Osteocyte (in vitro differentiated cells): ENCODE measurements at regions not wholly inside any gene's neighbourhood (a gene's known extent, or its start where the extent isn't known, plus 50 kb on each side); places are given as distances from the start of the nearest gene placed in this dataset.

Experiments
- DNase-seq: peaks from one replicate; pipeline ENCODE4 v3.0.0; 2021; ENCODE audit warnings: mixed read lengths; ENCODE audit not compliant: unreplicated experiment; ENCODE audit errors: extremely low spot score
- H3K27ac Mint-ChIP-seq: one replicate; pipeline ENCODE4 v1.8.0; 2021; ENCODE audit warnings: mild to moderate bottlenecking, mixed read lengths; ENCODE audit not compliant: unreplicated experiment
- H3K27me3 Mint-ChIP-seq: one replicate; pipeline ENCODE4 v1.8.0; 2021; ENCODE audit warnings: mixed read lengths; ENCODE audit not compliant: unreplicated experiment
- H3K36me3 Mint-ChIP-seq: one replicate; pipeline ENCODE4 v1.8.0; 2021; ENCODE audit warnings: mixed read lengths; ENCODE audit not compliant: unreplicated experiment
- H3K4me1 Mint-ChIP-seq: one replicate; pipeline ENCODE4 v1.8.0; 2021; ENCODE audit warnings: mixed read lengths; ENCODE audit not compliant: unreplicated experiment
- H3K4me3 Mint-ChIP-seq: one replicate; pipeline ENCODE4 v1.8.0; 2021; ENCODE audit warnings: mild to moderate bottlenecking, moderate library complexity, mixed read lengths; ENCODE audit not compliant: unreplicated experiment
- H3K9me3 Mint-ChIP-seq: one replicate; pipeline ENCODE4 v1.8.0; 2021; ENCODE audit warnings: mixed read lengths; ENCODE audit not compliant: unreplicated experiment
- TF ChIP-seq, protein P1 (sequence below): fragments of 200-600 bp; sonication (generic); IDR thresholded peaks from 2 replicates; pipeline ENCODE4 v1.5.0; 2021; ENCODE audit warnings: antibody characterized with exemption, mild to moderate bottlenecking, moderate library complexity

- Mint-ChIP-seq H3K27me3 (peaks cover 32% of the 10 kb centered on the region), H3K4me1 (peaks cover 4% of the 10 kb centered on the region), H3K9me3 (no peaks in the 10 kb centered on the region), H3K36me3 (no peaks in the 10 kb centered on the region), H3K27ac (no peak overlapping the region), H3K4me3 (no peak overlapping the region)
- TF ChIP-seq, protein P1, sequence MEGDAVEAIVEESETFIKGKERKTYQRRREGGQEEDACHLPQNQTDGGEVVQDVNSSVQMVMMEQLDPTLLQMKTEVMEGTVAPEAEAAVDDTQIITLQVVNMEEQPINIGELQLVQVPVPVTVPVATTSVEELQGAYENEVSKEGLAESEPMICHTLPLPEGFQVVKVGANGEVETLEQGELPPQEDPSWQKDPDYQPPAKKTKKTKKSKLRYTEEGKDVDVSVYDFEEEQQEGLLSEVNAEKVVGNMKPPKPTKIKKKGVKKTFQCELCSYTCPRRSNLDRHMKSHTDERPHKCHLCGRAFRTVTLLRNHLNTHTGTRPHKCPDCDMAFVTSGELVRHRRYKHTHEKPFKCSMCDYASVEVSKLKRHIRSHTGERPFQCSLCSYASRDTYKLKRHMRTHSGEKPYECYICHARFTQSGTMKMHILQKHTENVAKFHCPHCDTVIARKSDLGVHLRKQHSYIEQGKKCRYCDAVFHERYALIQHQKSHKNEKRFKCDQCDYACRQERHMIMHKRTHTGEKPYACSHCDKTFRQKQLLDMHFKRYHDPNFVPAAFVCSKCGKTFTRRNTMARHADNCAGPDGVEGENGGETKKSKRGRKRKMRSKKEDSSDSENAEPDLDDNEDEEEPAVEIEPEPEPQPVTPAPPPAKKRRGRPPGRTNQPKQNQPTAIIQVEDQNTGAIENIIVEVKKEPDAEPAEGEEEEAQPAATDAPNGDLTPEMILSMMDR: no peak
- no peak for DNase-seq
Measured at GRCh38 chr11:34567733-34568132, 53.2 kb upstream of the EHF start.

- Mint-ChIP-seq H3K4me3 (no peak overlapping the region), H3K36me3 (no peaks in the 10 kb centered on the region), H3K4me1 (no peaks in the 10 kb centered on the region), H3K27me3 (peaks cover 43% of the 10 kb centered on the region), H3K27ac (no peak overlapping the region), H3K9me3 (no peaks in the 10 kb centered on the region)
- no peak for DNase-seq
- TF ChIP-seq, protein P1: no peak
Measured at GRCh38 chr11:34570584-34570983, 50.3 kb upstream of the EHF start.
